ENCODE measurements at regions not wholly inside any gene's neighbourhood (a gene's known extent, or its start where the extent isn't known, plus 50 kb on each side); places are given as distances from the start of the nearest gene placed in this dataset.

DNA sequence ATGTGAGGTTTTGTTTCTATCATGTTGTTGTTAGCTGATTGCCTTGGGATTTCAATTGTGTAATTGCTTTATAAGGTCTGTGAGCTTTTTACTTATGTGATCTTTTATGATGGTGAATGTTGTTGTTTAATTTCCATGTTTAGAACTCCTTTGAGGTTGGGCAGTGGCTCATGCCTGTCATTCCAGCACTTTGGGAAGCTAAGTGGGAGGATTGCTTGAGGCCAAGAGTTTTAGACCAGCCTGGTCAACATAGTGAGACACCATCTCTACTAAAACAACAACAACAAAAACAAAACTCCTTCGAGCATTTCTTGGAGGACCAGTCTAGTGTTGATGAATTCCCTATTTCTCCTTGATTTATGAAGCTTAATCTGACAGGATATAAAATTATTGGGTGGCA is 102.1 kb upstream of the PMCH start:
- TF ChIP-seq, protein P1, sequence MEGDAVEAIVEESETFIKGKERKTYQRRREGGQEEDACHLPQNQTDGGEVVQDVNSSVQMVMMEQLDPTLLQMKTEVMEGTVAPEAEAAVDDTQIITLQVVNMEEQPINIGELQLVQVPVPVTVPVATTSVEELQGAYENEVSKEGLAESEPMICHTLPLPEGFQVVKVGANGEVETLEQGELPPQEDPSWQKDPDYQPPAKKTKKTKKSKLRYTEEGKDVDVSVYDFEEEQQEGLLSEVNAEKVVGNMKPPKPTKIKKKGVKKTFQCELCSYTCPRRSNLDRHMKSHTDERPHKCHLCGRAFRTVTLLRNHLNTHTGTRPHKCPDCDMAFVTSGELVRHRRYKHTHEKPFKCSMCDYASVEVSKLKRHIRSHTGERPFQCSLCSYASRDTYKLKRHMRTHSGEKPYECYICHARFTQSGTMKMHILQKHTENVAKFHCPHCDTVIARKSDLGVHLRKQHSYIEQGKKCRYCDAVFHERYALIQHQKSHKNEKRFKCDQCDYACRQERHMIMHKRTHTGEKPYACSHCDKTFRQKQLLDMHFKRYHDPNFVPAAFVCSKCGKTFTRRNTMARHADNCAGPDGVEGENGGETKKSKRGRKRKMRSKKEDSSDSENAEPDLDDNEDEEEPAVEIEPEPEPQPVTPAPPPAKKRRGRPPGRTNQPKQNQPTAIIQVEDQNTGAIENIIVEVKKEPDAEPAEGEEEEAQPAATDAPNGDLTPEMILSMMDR (IDR thresholded peaks at IDR 0.05), result no peak
- TF ChIP-seq POLR2A (IDR thresholded peaks at IDR 0.05) (no peak), POLR2AphosphoS5 (IDR thresholded peaks at IDR 0.05) (no peak)

Measured in prostate gland (tissue), 2 donors.